Adipocyte (in vitro differentiated cells): ENCODE measurements at regions not wholly inside any gene's neighbourhood (a gene's known extent, or its start where the extent isn't known, plus 50 kb on each side); places are given as distances from the start of the nearest gene placed in this dataset.

Experiments used
- DNase-seq: peaks from one replicate; pipeline ENCODE4 v3.0.0-alpha.2; 2015; ENCODE audit warnings: low read depth
- H3K27me3 ChIP-seq: replicated peaks from 2 replicates; pipeline ENCODE4 v1.7.0; 2013; ENCODE audit warnings: mild to moderate bottlenecking, low read length, moderate library complexity; ENCODE audit not compliant: control insufficient read depth, insufficient read depth
- H3K36me3 ChIP-seq: 2 replicates; pipeline ENCODE4 v1.7.0; 2013; ENCODE audit warnings: low read length, mild to moderate bottlenecking, moderate library complexity; ENCODE audit not compliant: control insufficient read depth, insufficient read depth, severe bottlenecking
- H3K4me1 ChIP-seq: 2 replicates; pipeline ENCODE4 v1.7.0; 2013; ENCODE audit warnings: mild to moderate bottlenecking, low read length, moderate library complexity; ENCODE audit not compliant: control insufficient read depth, insufficient read depth
- H3K4me3 ChIP-seq: 2 replicates; pipeline ENCODE4 v1.7.0; 2013; ENCODE audit warnings: mild to moderate bottlenecking, low read length, moderate library complexity
- H3K9ac ChIP-seq: 2 replicates; pipeline ENCODE4 v1.7.0; 2013; ENCODE audit warnings: mild to moderate bottlenecking, low read length, moderate library complexity
- H3K9me3 ChIP-seq: 2 replicates; pipeline ENCODE4 v1.7.0; 2013; ENCODE audit warnings: mild to moderate bottlenecking, low read length, moderate library complexity; ENCODE audit not compliant: control insufficient read depth

- Histone ChIP-seq H3K4me1 (peaks cover 16% of the 10 kb centered on the region), H3K27me3 (no peaks in the 10 kb centered on the region), H3K9ac (no peak overlapping the region), H3K9me3 (no peaks in the 10 kb centered on the region), H3K36me3 (no peaks in the 10 kb centered on the region), H3K4me3 (no peak overlapping the region)
- DNase-seq, result no peak
These were observed 90.2 kb upstream of the GADD45A start for GRCh38 chr1:67594764-67595163.

- Histone ChIP-seq H3K4me3 (no peak overlapping the region), H3K9ac (no peak overlapping the region), H3K27me3 (no peaks in the 10 kb centered on the region), H3K36me3 (no peaks in the 10 kb centered on the region), H3K4me1 (peaks cover 6% of the 10 kb centered on the region), H3K9me3 (no peaks in the 10 kb centered on the region)
- no peak for DNase-seq
These were observed 88.3 kb upstream of the GADD45A start for GRCh38 chr1:67596674-67597073.

GRCh38 chr1:67597336-67597735 is 87.7 kb upstream of the GADD45A start:
- Histone ChIP-seq H3K4me1 (peaks cover 6% of the 10 kb centered on the region), H3K9me3 (no peaks in the 10 kb centered on the region), H3K4me3 (no peak overlapping the region), H3K27me3 (no peaks in the 10 kb centered on the region), H3K9ac (no peak overlapping the region), H3K36me3 (no peaks in the 10 kb centered on the region)
- no peak for DNase-seq

- peak; percentile 28 for DNase-seq
- no peak overlapping the region for H3K4me3 ChIP-seq
- no peaks in the 10 kb centered on the region for H3K9me3 ChIP-seq
- no peaks in the 10 kb centered on the region for H3K36me3 ChIP-seq
- H3K27me3 ChIP-seq, result no peaks in the 10 kb centered on the region
- peaks cover 6% of the 10 kb centered on the region for H3K4me1 ChIP-seq
- no peak overlapping the region for H3K9ac ChIP-seq
These were observed 85.9 kb upstream of the GADD45A start for GRCh38 chr1:67599085-67599484.

GRCh38 chr1:67601539-67601938 is 83.5 kb upstream of the GADD45A start:
- no peak overlapping the region for H3K4me3 ChIP-seq
- no peaks in the 10 kb centered on the region for H3K9me3 ChIP-seq
- peaks cover 6% of the 10 kb centered on the region for H3K4me1 ChIP-seq
- H3K9ac ChIP-seq, result no peak overlapping the region
- no peak for DNase-seq
- no peaks in the 10 kb centered on the region for H3K36me3 ChIP-seq
- H3K27me3 ChIP-seq, result no peaks in the 10 kb centered on the region

- Histone ChIP-seq H3K4me1 (peaks cover 6% of the 10 kb centered on the region), H3K27me3 (no peaks in the 10 kb centered on the region), H3K9me3 (no peaks in the 10 kb centered on the region), H3K4me3 (no peak overlapping the region), H3K9ac (no peak overlapping the region), H3K36me3 (no peaks in the 10 kb centered on the region)
- DNase-seq, result no peak
These were observed 83.0 kb upstream of the GADD45A start for GRCh38 chr1:67601955-67602354.

GRCh38 chr1:67604778-67605177 is 80.2 kb upstream of the GADD45A start:
- Histone ChIP-seq H3K9me3 (no peaks in the 10 kb centered on the region), H3K4me1 (no peaks in the 10 kb centered on the region), H3K27me3 (no peaks in the 10 kb centered on the region), H3K4me3 (no peak overlapping the region), H3K9ac (no peak overlapping the region), H3K36me3 (no peaks in the 10 kb centered on the region)
- DNase-seq, result no peak

- Histone ChIP-seq H3K9me3 (no peaks in the 10 kb centered on the region), H3K27me3 (no peaks in the 10 kb centered on the region), H3K9ac (no peak overlapping the region), H3K4me3 (no peak overlapping the region), H3K4me1 (no peaks in the 10 kb centered on the region), H3K36me3 (no peaks in the 10 kb centered on the region)
- no peak for DNase-seq
These were observed 79.7 kb upstream of the GADD45A start for GRCh38 chr1:67605209-67605780.

- Histone ChIP-seq H3K9me3 (no peaks in the 10 kb centered on the region), H3K4me1 (peaks cover 4% of the 10 kb centered on the region), H3K4me3 (no peak overlapping the region), H3K9ac (no peak overlapping the region), H3K27me3 (no peaks in the 10 kb centered on the region), H3K36me3 (no peaks in the 10 kb centered on the region)
- DNase-seq, result no peak
These were observed 77.7 kb upstream of the GADD45A start for GRCh38 chr1:67607286-67607685.

- H3K27me3 ChIP-seq, result no peaks in the 10 kb centered on the region
- no peak overlapping the region for H3K9ac ChIP-seq
- H3K4me3 ChIP-seq, result no peak overlapping the region
- peaks cover 6% of the 10 kb centered on the region for H3K4me1 ChIP-seq
- no peaks in the 10 kb centered on the region for H3K36me3 ChIP-seq
- DNase-seq, result no peak
- H3K9me3 ChIP-seq, result no peaks in the 10 kb centered on the region
These were observed 77.3 kb upstream of the GADD45A start for GRCh38 chr1:67607699-67608098.

GRCh38 chr1:67608661-67609576 is 76.1 kb upstream of the GADD45A start:
- Histone ChIP-seq H3K27me3 (no peaks in the 10 kb centered on the region), H3K36me3 (no peaks in the 10 kb centered on the region), H3K4me3 (no peak overlapping the region), H3K4me1 (peaks cover 15% of the 10 kb centered on the region), H3K9me3 (no peaks in the 10 kb centered on the region), H3K9ac (no peak overlapping the region)
- no peak for DNase-seq
